ENCODE measurements at regions not wholly inside any gene's neighbourhood (a gene's known extent, or its start where the extent isn't known, plus 50 kb on each side); places are given as distances from the start of the nearest gene placed in this dataset.

- H3K4me3 ChIP-seq (ENCODE audit: insufficient read depth, low read length, poor library complexity, severe bottlenecking), result no peak overlapping the region
- H3K4me2 ChIP-seq (ENCODE audit: low read depth, low read length, poor library complexity, severe bottlenecking), result no peak overlapping the region
- no peaks in the 10 kb centered on the region for H3K36me3 ChIP-seq (ENCODE audit: low read length)
- no peaks in the 10 kb centered on the region for H3K9me2 ChIP-seq (replicated peaks; ENCODE audit: insufficient read depth, low read length)
- no peaks in the 10 kb centered on the region for H3K27me3 ChIP-seq (ENCODE audit: low read length)
- no peaks in the 10 kb centered on the region for H3K9me3 ChIP-seq (ENCODE audit: insufficient read depth, low read length)
- H3K9ac ChIP-seq (ENCODE audit: low read length), result no peak overlapping the region
- no peak overlapping the region for H2AFZ ChIP-seq (ENCODE audit: low read depth, low read length, severe bottlenecking)
- H4K20me1 ChIP-seq (ENCODE audit: low read depth, low read length), result no peaks in the 10 kb centered on the region
- no peaks in the 10 kb centered on the region for H3F3A ChIP-seq (ENCODE audit: insufficient read depth)
- no peak for TF ChIP-seq EZH2phosphoT487 (conservative IDR thresholded peaks at IDR 0.05; ENCODE audit: low read length)
- TF ChIP-seq CTCF (IDR thresholded peaks at IDR 0.05; ENCODE audit: insufficient read depth, low read length, poor library complexity, severe bottlenecking), result no peak
- no peak overlapping the region for H3K27ac ChIP-seq (ENCODE audit: low read depth, low read length)
- H3K79me2 ChIP-seq (ENCODE audit: insufficient read depth, low read length), result no peaks in the 10 kb centered on the region
Observed at GRCh38 chr11:92512204-92512569, 287.6 kb downstream of the FAT3 start.

GRCh38 chr11:92523611-92524010 lies 299.0 kb downstream of the FAT3 start:
- no peaks in the 10 kb centered on the region for H3K9me3 ChIP-seq (ENCODE audit: insufficient read depth, low read length)
- H3K27me3 ChIP-seq (ENCODE audit: low read length), result no peaks in the 10 kb centered on the region
- H3K9ac ChIP-seq (ENCODE audit: low read length), result no peak overlapping the region
- H3K79me2 ChIP-seq (ENCODE audit: insufficient read depth, low read length), result no peaks in the 10 kb centered on the region
- TF ChIP-seq EZH2phosphoT487 (conservative IDR thresholded peaks at IDR 0.05; ENCODE audit: low read length), result no peak
- TF ChIP-seq CTCF (IDR thresholded peaks at IDR 0.05; ENCODE audit: insufficient read depth, low read length, poor library complexity, severe bottlenecking), result no peak
- no peak overlapping the region for H3K4me3 ChIP-seq (ENCODE audit: insufficient read depth, low read length, poor library complexity, severe bottlenecking)
- no peaks in the 10 kb centered on the region for H3F3A ChIP-seq (ENCODE audit: insufficient read depth)
- no peak overlapping the region for H3K4me2 ChIP-seq (ENCODE audit: low read depth, low read length, poor library complexity, severe bottlenecking)
- H3K27ac ChIP-seq (ENCODE audit: low read depth, low read length), result no peak overlapping the region
- no peak overlapping the region for H2AFZ ChIP-seq (ENCODE audit: low read depth, low read length, severe bottlenecking)
- H3K36me3 ChIP-seq (ENCODE audit: low read length), result no peaks in the 10 kb centered on the region
- no peaks in the 10 kb centered on the region for H3K9me2 ChIP-seq (replicated peaks; ENCODE audit: insufficient read depth, low read length)
- no peaks in the 10 kb centered on the region for H4K20me1 ChIP-seq (ENCODE audit: low read depth, low read length)

- Histone ChIP-seq H3F3A (ENCODE audit: insufficient read depth) (no peaks in the 10 kb centered on the region), H3K4me2 (ENCODE audit: low read depth, low read length, poor library complexity, severe bottlenecking) (no peak overlapping the region), H2AFZ (ENCODE audit: low read depth, low read length, severe bottlenecking) (no peak overlapping the region), H3K4me3 (ENCODE audit: insufficient read depth, low read length, poor library complexity, severe bottlenecking) (no peak overlapping the region), H3K9ac (ENCODE audit: low read length) (no peak overlapping the region), H4K20me1 (ENCODE audit: low read depth, low read length) (no peaks in the 10 kb centered on the region), H3K79me2 (ENCODE audit: insufficient read depth, low read length) (no peaks in the 10 kb centered on the region), H3K27me3 (ENCODE audit: low read length) (no peaks in the 10 kb centered on the region), H3K9me3 (ENCODE audit: insufficient read depth, low read length) (no peaks in the 10 kb centered on the region), H3K9me2 (replicated peaks; ENCODE audit: insufficient read depth, low read length) (no peaks in the 10 kb centered on the region), H3K36me3 (ENCODE audit: low read length) (no peaks in the 10 kb centered on the region), H3K27ac (ENCODE audit: low read depth, low read length) (no peak overlapping the region)
- TF ChIP-seq CTCF (IDR thresholded peaks at IDR 0.05; ENCODE audit: insufficient read depth, low read length, poor library complexity, severe bottlenecking) (no peak), EZH2phosphoT487 (conservative IDR thresholded peaks at IDR 0.05; ENCODE audit: low read length) (no peak)
Observed at GRCh38 chr11:92524542-92524941, 299.9 kb downstream of the FAT3 start.

GRCh38 chr11:92527467-92527866 lies 302.8 kb downstream of the FAT3 start:
- Histone ChIP-seq H2AFZ (ENCODE audit: low read depth, low read length, severe bottlenecking) (no peak overlapping the region), H3K9me3 (ENCODE audit: insufficient read depth, low read length) (no peaks in the 10 kb centered on the region), H3K4me3 (ENCODE audit: insufficient read depth, low read length, poor library complexity, severe bottlenecking) (no peak overlapping the region), H3K9me2 (replicated peaks; ENCODE audit: insufficient read depth, low read length) (no peaks in the 10 kb centered on the region), H3K36me3 (ENCODE audit: low read length) (no peaks in the 10 kb centered on the region), H3K27ac (ENCODE audit: low read depth, low read length) (no peak overlapping the region), H3K79me2 (ENCODE audit: insufficient read depth, low read length) (no peaks in the 10 kb centered on the region), H3K9ac (ENCODE audit: low read length) (no peak overlapping the region), H3F3A (ENCODE audit: insufficient read depth) (no peaks in the 10 kb centered on the region), H4K20me1 (ENCODE audit: low read depth, low read length) (no peaks in the 10 kb centered on the region), H3K27me3 (ENCODE audit: low read length) (no peaks in the 10 kb centered on the region), H3K4me2 (ENCODE audit: low read depth, low read length, poor library complexity, severe bottlenecking) (no peak overlapping the region)
- TF ChIP-seq CTCF (IDR thresholded peaks at IDR 0.05; ENCODE audit: insufficient read depth, low read length, poor library complexity, severe bottlenecking) (no peak), EZH2phosphoT487 (conservative IDR thresholded peaks at IDR 0.05; ENCODE audit: low read length) (no peak)

All from SU-DHL-6 (cell line).